Astrocyte (in vitro differentiated cells and primary cell): ENCODE measurements at regions not wholly inside any gene's neighbourhood (a gene's known extent, or its start where the extent isn't known, plus 50 kb on each side); places are given as distances from the start of the nearest gene placed in this dataset.

Experiments
- CTCF ChIP-seq: IDR thresholded peaks from 2 replicates; pipeline ENCODE4 v1.5.1; 2011; ENCODE audit warnings: low read depth, mild to moderate bottlenecking, inconsistent platforms, low read length, moderate library complexity; ENCODE audit not compliant: insufficient read depth
- EZH2 ChIP-seq: IDR thresholded peaks from 2 replicates; pipeline ENCODE4 v1.6.1; 2012; ENCODE audit warnings: mild to moderate bottlenecking, low read length, inconsistent platforms; ENCODE audit not compliant: insufficient read depth

- TF ChIP-seq EZH2 (no peak), CTCF (no peak)
Observed at GRCh38 chr20:50327666-50328065, 137.0 kb downstream of the CEBPB start.
